Lower leg skin (tissue), 4 donors: ENCODE measurements at regions not wholly inside any gene's neighbourhood (a gene's known extent, or its start where the extent isn't known, plus 50 kb on each side); places are given as distances from the start of the nearest gene placed in this dataset.

Experiments
- DNase-seq, 2 donors: peaks; one replicate each; pipeline ENCODE4 v3.0.0-alpha.2; 2019; ENCODE audit warnings: low spot score in 2 of 2
- H3K4me3 ChIP-seq: fragments of 200-600 bp; sonication (generic); 2 replicates; pipeline ENCODE4 v1.5.1; 2017; ENCODE audit warnings: mild to moderate bottlenecking, low read depth; ENCODE audit not compliant: poor library complexity, severe bottlenecking
- CTCF ChIP-seq, 3 donors: fragments of 450-650 bp; IDR thresholded peaks; one replicate each; pipeline ENCODE4 v1.5.1; 2016; ENCODE audit warnings: antibody characterized with exemption in 3 of 3, mild to moderate bottlenecking in 3 of 3, moderate library complexity in 2 of 3
- POLR2A ChIP-seq, 2 donors: fragments of 450-650 bp; IDR thresholded peaks; one replicate each; pipeline ENCODE4 v1.6.1; 2016 to 2017; ENCODE audit warnings: antibody characterized with exemption in 2 of 2, mild to moderate bottlenecking in 1 of 2, moderate library complexity in 1 of 2
- whole genome bisulfite sequencing, 2 donors: methylation state at CpG; one replicate each; pipeline ENCODE4 v1.1.5; 2018; 5-methylcytosine and 5-hydroxymethylcytosine counted together
- intact Hi-C: fragments of 100-400 bp; cut with DNase I; formaldehyde crosslinking; loops from one replicate; pipeline ENCODE4 v1.15.0; 2023; ENCODE audit warnings: low total_unique reads

GRCh38 chr3:107446706-107447105, 69.5 kb downstream of the CCDC54 start:
- no peak overlapping the region for H3K4me3 ChIP-seq
- WGBS, 2 donors = 65 to 74% methylated on average over 1 of the region's 1 CpG
- no peak for DNase-seq
- TF ChIP-seq POLR2A (IDR thresholded peaks at IDR 0.05) (no peak), CTCF (IDR thresholded peaks at IDR 0.05) (no peak)
- intact Hi-C loops = no loop called here

GRCh38 chr3:107450254-107450893, 72.4 kb upstream of the BBX start:
- intact Hi-C loops = no loop called here
- TF ChIP-seq CTCF (IDR thresholded peaks at IDR 0.05) = no peak
- WGBS, 2 donors = 76 to 87% methylated on average over 2 of the region's 2 CpGs
- H3K4me3 ChIP-seq = no peak overlapping the region
- DNase-seq = no peak

GRCh38 chr3:107452436-107452835, 70.3 kb upstream of the BBX start:
- H3K4me3 ChIP-seq = no peak overlapping the region
- 68 to 71% methylated on average over 2 of the region's 2 CpGs for WGBS, 2 donors
- intact Hi-C loops = no loop called here
- DNase-seq = no peak
- TF ChIP-seq CTCF (IDR thresholded peaks at IDR 0.05) (no peak), POLR2A (IDR thresholded peaks at IDR 0.05) (no peak)

GRCh38 chr3:107453504-107453903, 69.3 kb upstream of the BBX start:
- no peak for DNase-seq
- TF ChIP-seq POLR2A (IDR thresholded peaks at IDR 0.05) (no peak), CTCF (IDR thresholded peaks at IDR 0.05) (no peak)
- WGBS, 2 donors = 88 to 97% methylated on average over 2 of the region's 2 CpGs
- intact Hi-C loops = no loop called here
- no peak overlapping the region for H3K4me3 ChIP-seq

- DNase-seq = no peak
- H3K4me3 ChIP-seq = no peak overlapping the region
- intact Hi-C loops = loop anchor here (2.0 kb wide), 1 partner anchor 25 kb away; no protein-coding TSS in a partner anchor
- no peak for TF ChIP-seq CTCF (IDR thresholded peaks at IDR 0.05)
- no peak for TF ChIP-seq POLR2A (IDR thresholded peaks at IDR 0.05)
- whole genome bisulfite sequencing, 2 donors = 90 to 93% methylated on average over 1 of the region's 1 CpG
Measured at GRCh38 chr3:107455621-107456020, 67.1 kb upstream of the BBX start.

- 59 to 68% methylated on average over 1 of the region's 1 CpG for WGBS, 2 donors
- no peak overlapping the region for H3K4me3 ChIP-seq
- no peak for DNase-seq
- TF ChIP-seq POLR2A (IDR thresholded peaks at IDR 0.05) (no peak), CTCF (IDR thresholded peaks at IDR 0.05) (no peak)
- intact Hi-C loops = no loop called here
Measured at GRCh38 chr3:107456501-107456900, 66.3 kb upstream of the BBX start.
